Calu3 (cell line): ENCODE measurements at regions not wholly inside any gene's neighbourhood (a gene's known extent, or its start where the extent isn't known, plus 50 kb on each side); places are given as distances from the start of the nearest gene placed in this dataset.

Source experiments
- BruUV-seq: library from RNA; stranded (reverse); fragments of 400-500 nt; replicated peaks from 2 replicates; lab custom pipeline; 2021; lab: Mats Ljungman, UMichigan
- CTCF ChIA-PET: fragments of 300-600 bp; sonication (Branson Sonifier 250); formaldehyde crosslinking; loops from one replicate; lab custom pipeline; 2022; ENCODE audit warnings: antibody characterized with exemption; lab: Charles Lee
- DNase-seq: peaks from one replicate; pipeline ENCODE4 v3.0.0; 2022
- H3K27ac Mint-ChIP-seq: one replicate; pipeline ENCODE4 v1.8.0; 2022; ENCODE audit warnings: mixed read lengths; ENCODE audit not compliant: unreplicated experiment
- H3K27me3 Mint-ChIP-seq: one replicate; pipeline ENCODE4 v1.8.0; 2022; ENCODE audit warnings: mixed read lengths; ENCODE audit not compliant: unreplicated experiment
- H3K36me3 Mint-ChIP-seq: one replicate; pipeline ENCODE4 v1.8.0; 2022; ENCODE audit warnings: mild to moderate bottlenecking, moderate library complexity, mixed read lengths; ENCODE audit not compliant: insufficient read depth, unreplicated experiment
- H3K4me1 Mint-ChIP-seq: one replicate; pipeline ENCODE4 v1.8.0; 2022; ENCODE audit warnings: mild to moderate bottlenecking, low read depth, mixed read lengths; ENCODE audit not compliant: unreplicated experiment
- H3K4me3 Mint-ChIP-seq: one replicate; pipeline ENCODE4 v1.8.0; 2022; ENCODE audit warnings: mild to moderate bottlenecking, low read depth, moderate library complexity, mixed read lengths; ENCODE audit not compliant: unreplicated experiment
- H3K9me3 Mint-ChIP-seq: one replicate; pipeline ENCODE4 v1.8.0; 2022; ENCODE audit warnings: low read depth, mixed read lengths; ENCODE audit not compliant: unreplicated experiment
- intact Hi-C: fragments of 100-400 bp; cut with micrococcal nuclease; formaldehyde crosslinking; loops from one replicate; pipeline ENCODE4 v1.10.0; 2022; ENCODE audit not compliant: unreplicated experiment
- TF ChIP-seq, protein P1 (sequence below): fragments of 200-600 bp; IDR thresholded peaks from one replicate; pipeline ENCODE4 v1.8.0; 2022; ENCODE audit warnings: antibody characterized with exemption; ENCODE audit not compliant: unreplicated experiment

GRCh38 chr11:119539583-119539982 lies 116.6 kb upstream of the THY1 start:
- BruUV-seq, result no TSS peak
- DNase-seq, result no peak
- no peaks in the 10 kb centered on the region for H3K9me3 Mint-ChIP-seq
- no peaks in the 10 kb centered on the region for H3K36me3 Mint-ChIP-seq
- no peak overlapping the region for H3K27ac Mint-ChIP-seq
- TF ChIP-seq, protein P1, sequence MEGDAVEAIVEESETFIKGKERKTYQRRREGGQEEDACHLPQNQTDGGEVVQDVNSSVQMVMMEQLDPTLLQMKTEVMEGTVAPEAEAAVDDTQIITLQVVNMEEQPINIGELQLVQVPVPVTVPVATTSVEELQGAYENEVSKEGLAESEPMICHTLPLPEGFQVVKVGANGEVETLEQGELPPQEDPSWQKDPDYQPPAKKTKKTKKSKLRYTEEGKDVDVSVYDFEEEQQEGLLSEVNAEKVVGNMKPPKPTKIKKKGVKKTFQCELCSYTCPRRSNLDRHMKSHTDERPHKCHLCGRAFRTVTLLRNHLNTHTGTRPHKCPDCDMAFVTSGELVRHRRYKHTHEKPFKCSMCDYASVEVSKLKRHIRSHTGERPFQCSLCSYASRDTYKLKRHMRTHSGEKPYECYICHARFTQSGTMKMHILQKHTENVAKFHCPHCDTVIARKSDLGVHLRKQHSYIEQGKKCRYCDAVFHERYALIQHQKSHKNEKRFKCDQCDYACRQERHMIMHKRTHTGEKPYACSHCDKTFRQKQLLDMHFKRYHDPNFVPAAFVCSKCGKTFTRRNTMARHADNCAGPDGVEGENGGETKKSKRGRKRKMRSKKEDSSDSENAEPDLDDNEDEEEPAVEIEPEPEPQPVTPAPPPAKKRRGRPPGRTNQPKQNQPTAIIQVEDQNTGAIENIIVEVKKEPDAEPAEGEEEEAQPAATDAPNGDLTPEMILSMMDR, result no peak
- no peak overlapping the region for H3K4me3 Mint-ChIP-seq
- H3K27me3 Mint-ChIP-seq, result no peaks in the 10 kb centered on the region
- peaks cover under 1% of the 10 kb centered on the region for H3K4me1 Mint-ChIP-seq
- CTCF ChIA-PET, result no interaction called here
- intact Hi-C loops, result no loop called here

GRCh38 chr11:119538753-119539152 lies 115.8 kb upstream of the THY1 start:
- intact Hi-C loops, result no loop called here
- no peak for DNase-seq
- Mint-ChIP-seq H3K27me3 (no peaks in the 10 kb centered on the region), H3K4me1 (peaks cover 8% of the 10 kb centered on the region), H3K27ac (no peak overlapping the region), H3K4me3 (no peak overlapping the region), H3K36me3 (no peaks in the 10 kb centered on the region), H3K9me3 (no peaks in the 10 kb centered on the region)
- TF ChIP-seq, protein P1, result no peak
- no TSS peak for BruUV-seq
- CTCF ChIA-PET, result no interaction called here

DNA sequence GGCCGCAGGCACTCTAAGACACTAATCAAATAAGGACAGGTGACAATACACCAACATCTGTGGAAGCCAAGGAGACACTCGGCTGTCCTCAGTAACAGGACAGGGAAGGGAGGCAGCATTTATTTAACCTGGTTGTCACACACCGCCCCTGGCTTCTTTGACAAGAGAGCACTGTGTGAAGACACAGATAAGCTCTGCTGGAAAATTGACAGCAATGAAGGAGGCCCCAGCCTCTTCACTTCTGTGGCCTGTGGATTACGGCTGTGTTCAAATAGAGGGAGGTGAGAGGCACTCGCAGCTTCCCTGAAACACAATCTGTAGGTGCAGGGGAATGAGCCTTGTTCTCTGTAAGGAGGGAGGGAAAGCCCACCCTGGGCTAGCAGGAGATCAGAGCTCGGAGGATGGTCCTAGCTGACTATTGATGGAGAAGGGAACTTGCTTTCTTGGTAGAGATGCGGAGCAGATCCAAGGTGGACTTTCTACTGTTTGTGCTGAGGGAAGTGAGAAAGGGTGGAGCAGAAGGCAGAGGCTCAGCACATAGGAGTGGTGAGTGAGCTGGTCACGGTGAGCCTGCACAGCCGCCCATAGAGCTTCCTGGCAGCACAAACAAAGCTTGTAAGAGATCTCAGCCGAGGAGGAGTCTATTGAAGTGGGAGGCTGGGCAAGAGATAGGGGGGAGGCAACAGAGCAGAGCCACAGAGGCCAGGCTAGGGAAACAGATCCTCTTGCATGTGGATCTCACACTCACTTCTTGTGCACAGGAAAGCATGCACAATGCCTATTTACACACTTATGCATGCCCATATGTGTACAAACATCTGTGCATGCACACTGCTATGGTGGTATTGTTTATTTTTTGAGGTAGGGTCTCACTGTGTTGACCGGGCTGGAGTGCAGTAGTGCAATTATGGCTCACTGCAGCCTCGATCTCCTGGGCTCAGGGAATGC lies 114.6 kb upstream of the THY1 start:
- H3K9me3 Mint-ChIP-seq, result no peaks in the 10 kb centered on the region
- intact Hi-C loops, result no loop called here
- H3K4me3 Mint-ChIP-seq, result no peak overlapping the region
- CTCF ChIA-PET, result no interaction called here
- DNase-seq, result no peak
- no peaks in the 10 kb centered on the region for H3K36me3 Mint-ChIP-seq
- no peaks in the 10 kb centered on the region for H3K27me3 Mint-ChIP-seq
- no TSS peak for BruUV-seq
- peaks cover 12% of the 10 kb centered on the region for H3K4me1 Mint-ChIP-seq
- TF ChIP-seq, protein P1, result no peak
- no peak overlapping the region for H3K27ac Mint-ChIP-seq

DNA sequence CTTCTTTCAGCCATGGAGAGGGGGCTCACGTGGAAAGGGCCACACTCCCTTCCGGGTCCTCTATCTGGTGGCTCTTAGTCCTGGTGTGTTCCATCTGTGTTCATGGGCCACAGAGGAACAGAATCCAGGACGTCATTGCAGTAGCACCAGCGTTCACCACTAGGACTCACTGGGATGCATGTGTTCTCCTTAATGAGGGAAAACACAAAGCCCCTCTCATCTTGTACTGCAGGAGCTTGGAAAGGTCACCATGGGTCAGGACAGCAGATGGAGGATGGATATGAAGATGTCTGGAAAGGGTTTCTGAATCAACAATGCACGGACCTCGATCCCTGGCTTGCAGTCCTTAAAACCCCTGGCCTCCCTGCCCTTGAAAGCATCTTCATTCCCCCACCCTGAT lies 113.8 kb upstream of the THY1 start:
- intact Hi-C loops, result no loop called here
- Mint-ChIP-seq H3K27ac (no peak overlapping the region), H3K27me3 (no peaks in the 10 kb centered on the region), H3K9me3 (no peaks in the 10 kb centered on the region), H3K36me3 (no peaks in the 10 kb centered on the region), H3K4me1 (peaks cover 12% of the 10 kb centered on the region), H3K4me3 (no peak overlapping the region)
- no TSS peak for BruUV-seq
- TF ChIP-seq, protein P1, result no peak
- no peak for DNase-seq
- CTCF ChIA-PET, result no interaction called here
